ENCODE measurements at regions not wholly inside any gene's neighbourhood (a gene's known extent, or its start where the extent isn't known, plus 50 kb on each side); places are given as distances from the start of the nearest gene placed in this dataset.

- TF ChIP-seq CTCF (IDR thresholded peaks at IDR 0.05 in 8 of 11, conservative IDR thresholded peaks at IDR 0.05 in 3 of 11): no peak
- no peak for TF ChIP-seq POLR2A (IDR thresholded peaks at IDR 0.05)
- TF ChIP-seq POLR2AphosphoS5 (IDR thresholded peaks at IDR 0.05): no peak
These were observed 194.9 kb upstream of the WWC1 start for GRCh38 chr5:168096525-168096924.
